Medulla oblongata (tissue), 1 donor: ENCODE measurements at regions not wholly inside any gene's neighbourhood (a gene's known extent, or its start where the extent isn't known, plus 50 kb on each side); places are given as distances from the start of the nearest gene placed in this dataset.

Experiments
- DNase-seq: peaks from one replicate; pipeline ENCODE4 v3.0.0-alpha.2; 2015; ENCODE audit errors: extremely low spot score

GRCh38 chr2:187136646-187137045, 287.7 kb upstream of the ZSWIM2 start:
- no peak for DNase-seq

- DNase-seq, result no peak
These were observed 285.3 kb upstream of the ZSWIM2 start for GRCh38 chr2:187134306-187134705.

GRCh38 chr2:187129868-187130267, 280.9 kb upstream of the ZSWIM2 start:
- no peak for DNase-seq

- DNase-seq, result no peak
These were observed 280.3 kb upstream of the ZSWIM2 start for GRCh38 chr2:187129306-187129705.

GRCh38 chr2:187126247-187127005, 277.5 kb upstream of the ZSWIM2 start:
- DNase-seq, result no peak

- no peak for DNase-seq
These were observed 276.3 kb upstream of the ZSWIM2 start for GRCh38 chr2:187125318-187125717.

GRCh38 chr2:187124529-187124928, 275.6 kb upstream of the ZSWIM2 start:
- no peak for DNase-seq

- DNase-seq, result no peak
These were observed 269.5 kb upstream of the ZSWIM2 start for GRCh38 chr2:187118331-187119099.

- DNase-seq, result peak; percentile 13
These were observed 268.5 kb upstream of the ZSWIM2 start for GRCh38 chr2:187117483-187117882.

GRCh38 chr2:187115627-187116026, 266.7 kb upstream of the ZSWIM2 start:
- no peak for DNase-seq

GRCh38 chr2:187107001-187107400, 258.0 kb upstream of the ZSWIM2 start:
- DNase-seq, result no peak

- no peak for DNase-seq
These were observed 256.2 kb upstream of the ZSWIM2 start for GRCh38 chr2:187105218-187105617.

GRCh38 chr2:187102381-187102780, 253.4 kb upstream of the ZSWIM2 start:
- DNase-seq, result no peak

- DNase-seq, result peak; percentile 11
These were observed 249.2 kb upstream of the ZSWIM2 start for GRCh38 chr2:187098154-187098553.

GRCh38 chr2:187093771-187094412, 244.9 kb upstream of the ZSWIM2 start:
- no peak for DNase-seq

- DNase-seq, result no peak
These were observed 242.7 kb upstream of the ZSWIM2 start for GRCh38 chr2:187091664-187092063.

GRCh38 chr2:187084524-187084923, 235.6 kb upstream of the ZSWIM2 start:
- DNase-seq, result no peak

- no peak for DNase-seq
These were observed 232.5 kb upstream of the ZSWIM2 start for GRCh38 chr2:187081461-187081860.

GRCh38 chr2:187079901-187080300, 230.9 kb upstream of the ZSWIM2 start:
- no peak for DNase-seq

GRCh38 chr2:187078297-187078696, 229.3 kb upstream of the ZSWIM2 start:
- DNase-seq, result no peak

- no peak for DNase-seq
These were observed 226.7 kb upstream of the ZSWIM2 start for GRCh38 chr2:187075671-187076070.

GRCh38 chr2:187075199-187075635, 226.2 kb upstream of the ZSWIM2 start:
- DNase-seq, result no peak

- no peak for DNase-seq
These were observed 209.2 kb upstream of the ZSWIM2 start for GRCh38 chr2:187058198-187058597.
